ENCODE measurements at regions not wholly inside any gene's neighbourhood (a gene's known extent, or its start where the extent isn't known, plus 50 kb on each side); places are given as distances from the start of the nearest gene placed in this dataset.

- TF ChIP-seq INSM2 (tag by site-specific recombination; IDR thresholded peaks at IDR 0.05) (no peak), ZBTB21 (tag by site-specific recombination; IDR thresholded peaks at IDR 0.05) (no peak), CTCF (tag by site-specific recombination; IDR thresholded peaks at IDR 0.05) (no peak)
Measured at GRCh38 chr5:38612851-38613250, 56.4 kb upstream of the LIFR start.
